GM12873 (cell line): ENCODE measurements at regions not wholly inside any gene's neighbourhood (a gene's known extent, or its start where the extent isn't known, plus 50 kb on each side); places are given as distances from the start of the nearest gene placed in this dataset.

ENCODE experiments used
- TF ChIP-seq, protein P1 (sequence below): IDR thresholded peaks from 2 replicates; pipeline ENCODE4 v1.5.1; 2012; ENCODE audit warnings: low read depth, mild to moderate bottlenecking, moderate library complexity, low read length, control low read depth; ENCODE audit not compliant: insufficient read depth; ENCODE audit errors: missing control alignments

GRCh38 chr7:98795741-98796493 is 73.9 kb downstream of the TMEM130 start:
- TF ChIP-seq, protein P1, sequence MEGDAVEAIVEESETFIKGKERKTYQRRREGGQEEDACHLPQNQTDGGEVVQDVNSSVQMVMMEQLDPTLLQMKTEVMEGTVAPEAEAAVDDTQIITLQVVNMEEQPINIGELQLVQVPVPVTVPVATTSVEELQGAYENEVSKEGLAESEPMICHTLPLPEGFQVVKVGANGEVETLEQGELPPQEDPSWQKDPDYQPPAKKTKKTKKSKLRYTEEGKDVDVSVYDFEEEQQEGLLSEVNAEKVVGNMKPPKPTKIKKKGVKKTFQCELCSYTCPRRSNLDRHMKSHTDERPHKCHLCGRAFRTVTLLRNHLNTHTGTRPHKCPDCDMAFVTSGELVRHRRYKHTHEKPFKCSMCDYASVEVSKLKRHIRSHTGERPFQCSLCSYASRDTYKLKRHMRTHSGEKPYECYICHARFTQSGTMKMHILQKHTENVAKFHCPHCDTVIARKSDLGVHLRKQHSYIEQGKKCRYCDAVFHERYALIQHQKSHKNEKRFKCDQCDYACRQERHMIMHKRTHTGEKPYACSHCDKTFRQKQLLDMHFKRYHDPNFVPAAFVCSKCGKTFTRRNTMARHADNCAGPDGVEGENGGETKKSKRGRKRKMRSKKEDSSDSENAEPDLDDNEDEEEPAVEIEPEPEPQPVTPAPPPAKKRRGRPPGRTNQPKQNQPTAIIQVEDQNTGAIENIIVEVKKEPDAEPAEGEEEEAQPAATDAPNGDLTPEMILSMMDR = no peak
